Liver (tissue), 8 donors: ENCODE measurements at regions not wholly inside any gene's neighbourhood (a gene's known extent, or its start where the extent isn't known, plus 50 kb on each side); places are given as distances from the start of the nearest gene placed in this dataset.

Source experiments
- DNase-seq: peaks from one replicate; pipeline ENCODE4 v3.0.0-alpha.2; 2017; ENCODE audit warnings: low spot score
- H3K27ac ChIP-seq, 2 donors: one replicate each; pipeline ENCODE4 v1.7.0; 2013; ENCODE audit warnings: inconsistent platforms in 2 of 2, low read length in 2 of 2, control low read depth in 1 of 2, low read depth in 1 of 2, mild to moderate bottlenecking in 1 of 2
- H3K27me3 ChIP-seq, 4 donors: one replicate each; pipeline versions ENCODE4 v1.6.1 to v1.7.0; 2013; ENCODE audit warnings: low read length in 3 of 4, inconsistent platforms in 1 of 4, mild to moderate bottlenecking in 1 of 4, moderate library complexity in 1 of 4; ENCODE audit not compliant: control insufficient read depth in 4 of 4, insufficient read depth in 4 of 4
- H3K36me3 ChIP-seq, 4 donors: one replicate each; pipeline versions ENCODE4 v1.6.1 to v1.7.0; 2013; ENCODE audit warnings: low read length in 3 of 4, mild to moderate bottlenecking in 3 of 4, low read depth in 1 of 4, moderate library complexity in 1 of 4; ENCODE audit not compliant: control insufficient read depth in 4 of 4, insufficient read depth in 3 of 4
- H3K4me1 ChIP-seq, 4 donors: one replicate each; pipeline versions ENCODE4 v1.6.1 to v1.7.0; 2013; ENCODE audit warnings: low read length in 3 of 4, mild to moderate bottlenecking in 3 of 4, moderate library complexity in 1 of 4; ENCODE audit not compliant: control insufficient read depth in 4 of 4, insufficient read depth in 4 of 4
- H3K4me3 ChIP-seq, 3 donors: one replicate each; pipeline versions ENCODE4 v1.6.1 to v1.7.0; 2013; ENCODE audit warnings: low read length in 3 of 3, control low read depth in 1 of 3, low read depth in 1 of 3, mild to moderate bottlenecking in 1 of 3
- H3K9ac ChIP-seq, 2 donors: one replicate each; pipeline ENCODE4 v1.7.0; 2013; ENCODE audit warnings: low read length in 2 of 2, mild to moderate bottlenecking in 2 of 2, moderate library complexity in 2 of 2, control low read depth in 1 of 2, low read depth in 1 of 2
- H3K9me3 ChIP-seq, 4 donors: one replicate each; pipeline versions ENCODE4 v1.6.1 to v1.7.0; 2013; ENCODE audit warnings: low read length in 3 of 4; ENCODE audit not compliant: control insufficient read depth in 4 of 4
- EGR1 ChIP-seq, 2 donors: IDR thresholded peaks; 2 replicates each; pipeline ENCODE4 v1.6.1; 2016 to 2018; ENCODE audit warnings: antibody characterized with exemption in 2 of 2, low read depth in 2 of 2
- FOXA1 ChIP-seq: IDR thresholded peaks from 2 replicates; pipeline ENCODE4 v1.6.1; 2016; ENCODE audit warnings: antibody characterized with exemption
- FOXA2 ChIP-seq: IDR thresholded peaks from 2 replicates; pipeline ENCODE4 v1.6.1; 2016; ENCODE audit warnings: antibody characterized with exemption
- GABPA ChIP-seq, 2 donors: IDR thresholded peaks in 1 of 2; conservative IDR thresholded peaks in 1 of 2; 2 replicates each; pipeline ENCODE4 v1.6.1; 2016; ENCODE audit warnings: antibody characterized with exemption in 2 of 2, mild to moderate bottlenecking in 1 of 2, moderate library complexity in 1 of 2
- HNF4A ChIP-seq, 2 donors: conservative IDR thresholded peaks; 2 replicates each; pipeline ENCODE4 v1.6.1; 2016; ENCODE audit warnings: antibody characterized with exemption in 2 of 2, mild to moderate bottlenecking in 2 of 2
- HNF4G ChIP-seq: IDR thresholded peaks from 2 replicates; pipeline ENCODE4 v1.6.1; 2016; ENCODE audit warnings: antibody characterized with exemption
- JUND ChIP-seq, 2 donors: IDR thresholded peaks; 2 replicates each; pipeline ENCODE4 v1.6.1; 2016; ENCODE audit warnings: antibody characterized with exemption in 2 of 2
- NR2F2 ChIP-seq: IDR thresholded peaks from 2 replicates; pipeline ENCODE4 v1.6.1; 2016; ENCODE audit warnings: antibody characterized with exemption
- RAD21 ChIP-seq, 2 donors: IDR thresholded peaks; 2 replicates each; pipeline ENCODE4 v1.6.1; 2016; ENCODE audit warnings: antibody characterized with exemption in 2 of 2, mild to moderate bottlenecking in 2 of 2
- RXRA ChIP-seq, 2 donors: IDR thresholded peaks; 2 replicates each; pipeline ENCODE4 v1.6.1; 2017 to 2018; ENCODE audit warnings: antibody characterized with exemption in 2 of 2, mild to moderate bottlenecking in 1 of 2
- SP1 ChIP-seq: IDR thresholded peaks from 2 replicates; pipeline ENCODE4 v1.6.1; 2018; ENCODE audit warnings: antibody characterized with exemption, mild to moderate bottlenecking
- TAF1 ChIP-seq: conservative IDR thresholded peaks from 2 replicates; pipeline ENCODE4 v1.6.1; 2016; ENCODE audit warnings: antibody characterized with exemption, mild to moderate bottlenecking
- YY1 ChIP-seq: IDR thresholded peaks from 2 replicates; pipeline ENCODE4 v1.6.1; 2016; ENCODE audit warnings: antibody characterized with exemption, mild to moderate bottlenecking
- WGBS: extraction: QIAGEN DNeasy Blood & Tissue Kit; methylation state at CpG from one replicate; pipeline ENCODE4 v1.1.7; 2013; 5-methylcytosine and 5-hydroxymethylcytosine counted together
- TF ChIP-seq, protein P1 (sequence below): IDR thresholded peaks from 2 replicates; pipeline ENCODE4 v1.6.1; 2016; ENCODE audit warnings: antibody characterized with exemption
- TF ChIP-seq, protein P2 (sequence below): fragments of 150-350 bp; IDR thresholded peaks from 2 replicates; pipeline ENCODE4 v1.5.1; 2017; ENCODE audit warnings: improper control_type of control experiment, low read depth, low read length; ENCODE audit not compliant: missing input control
- TF ChIP-seq, protein P3 (sequence below): IDR thresholded peaks from 2 replicates; pipeline ENCODE4 v1.6.1; 2016; ENCODE audit warnings: antibody characterized with exemption
- TF ChIP-seq, protein P4 (sequence below): IDR thresholded peaks from 2 replicates; pipeline ENCODE4 v1.6.1; 2016; ENCODE audit warnings: antibody characterized with exemption
- TF ChIP-seq, protein P5 (sequence below): IDR thresholded peaks from 2 replicates; pipeline ENCODE4 v1.6.1; 2016; ENCODE audit warnings: antibody characterized with exemption, mild to moderate bottlenecking
- donor health status: healthy.
- donor health status: healthy.
- donor health status: healthy.
- donor health status: healthy.
- donor health status: healthy.

DNA sequence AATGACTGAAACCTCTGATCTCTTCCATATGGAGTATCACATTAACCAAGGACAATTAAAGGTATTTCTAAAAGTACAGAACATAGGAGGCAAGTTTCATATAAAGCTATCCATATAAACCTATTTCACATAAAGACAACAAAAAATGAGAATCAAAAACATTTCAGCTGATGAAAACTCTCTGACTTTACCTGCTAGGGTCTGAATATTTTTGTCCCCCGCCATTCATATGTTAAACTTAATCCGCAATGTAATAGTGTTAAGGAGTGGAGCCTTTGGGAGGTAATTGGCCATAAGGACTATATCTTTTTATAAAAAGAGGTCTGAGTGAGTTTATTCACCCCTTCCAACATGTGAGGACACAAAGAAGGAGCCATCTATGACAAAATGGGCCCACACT is 788.5 kb downstream of the DTWD2 start:
- Histone ChIP-seq H3K9ac (no peak overlapping the region), H3K9me3 (no peaks in the 10 kb centered on the region), H3K27me3 (no peaks in the 10 kb centered on the region), H3K36me3 (no peaks in the 10 kb centered on the region), H3K27ac (no peak overlapping the region), H3K4me1 (peaks cover 0 to 6% (median 2%) of the 10 kb centered on the region in 4 donors), H3K4me3 (no peak overlapping the region)
- no peak for DNase-seq
- no peak for TF ChIP-seq HNF4G
- TF ChIP-seq GABPA (IDR thresholded peaks at IDR 0.05 in 1 of 2, conservative IDR thresholded peaks at IDR 0.05 in 1 of 2): no peak
- TF ChIP-seq NR2F2: no peak
- TF ChIP-seq HNF4A (conservative IDR thresholded peaks at IDR 0.05): no peak
- WGBS: 84% methylated on average over 2 of the region's 2 CpGs

DNA sequence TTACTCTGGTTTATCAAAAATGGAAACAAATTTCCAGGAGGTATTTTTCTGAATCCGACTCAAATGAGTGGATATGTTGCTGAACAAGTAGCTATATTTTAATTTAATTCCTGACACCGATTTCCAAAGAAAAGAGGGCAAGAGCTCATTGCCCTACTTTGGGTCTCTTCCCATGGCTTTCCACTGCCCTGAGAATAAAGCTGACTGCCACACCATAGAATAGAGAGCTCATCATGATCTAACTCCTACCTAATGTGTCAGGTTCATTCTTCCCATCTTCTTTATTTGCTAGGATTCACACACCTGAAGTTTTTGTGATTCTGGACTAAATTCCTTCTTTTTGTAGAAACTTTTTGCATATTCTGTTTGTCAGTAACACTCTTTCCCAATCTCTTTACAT is 792.1 kb downstream of the DTWD2 start:
- Histone ChIP-seq H3K4me1 (peaks cover 0 to 7% (median 3%) of the 10 kb centered on the region in 4 donors), H3K27ac (no peak overlapping the region), H3K9ac (no peak overlapping the region), H3K27me3 (no peaks in the 10 kb centered on the region), H3K4me3 (no peak overlapping the region), H3K9me3 (no peaks in the 10 kb centered on the region), H3K36me3 (no peaks in the 10 kb centered on the region)
- DNase-seq: no peak
- WGBS: 82% methylated on average over 2 of the region's 2 CpGs
- TF ChIP-seq, protein P1, sequence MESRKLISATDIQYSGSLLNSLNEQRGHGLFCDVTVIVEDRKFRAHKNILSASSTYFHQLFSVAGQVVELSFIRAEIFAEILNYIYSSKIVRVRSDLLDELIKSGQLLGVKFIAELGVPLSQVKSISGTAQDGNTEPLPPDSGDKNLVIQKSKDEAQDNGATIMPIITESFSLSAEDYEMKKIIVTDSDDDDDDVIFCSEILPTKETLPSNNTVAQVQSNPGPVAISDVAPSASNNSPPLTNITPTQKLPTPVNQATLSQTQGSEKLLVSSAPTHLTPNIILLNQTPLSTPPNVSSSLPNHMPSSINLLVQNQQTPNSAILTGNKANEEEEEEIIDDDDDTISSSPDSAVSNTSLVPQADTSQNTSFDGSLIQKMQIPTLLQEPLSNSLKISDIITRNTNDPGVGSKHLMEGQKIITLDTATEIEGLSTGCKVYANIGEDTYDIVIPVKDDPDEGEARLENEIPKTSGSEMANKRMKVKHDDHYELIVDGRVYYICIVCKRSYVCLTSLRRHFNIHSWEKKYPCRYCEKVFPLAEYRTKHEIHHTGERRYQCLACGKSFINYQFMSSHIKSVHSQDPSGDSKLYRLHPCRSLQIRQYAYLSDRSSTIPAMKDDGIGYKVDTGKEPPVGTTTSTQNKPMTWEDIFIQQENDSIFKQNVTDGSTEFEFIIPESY: no peak
- TF ChIP-seq GABPA (IDR thresholded peaks at IDR 0.05 in 1 of 2, conservative IDR thresholded peaks at IDR 0.05 in 1 of 2) (no peak), FOXA2 (no peak), SP1 (no peak), HNF4G (no peak), HNF4A (conservative IDR thresholded peaks at IDR 0.05) (no peak), JUND (IDR thresholded peaks at IDR 0.05) (no peak), EGR1 (IDR thresholded peaks at IDR 0.05; ENCODE audit: low read depth in 2 of 2) (no peak), TAF1 (no peak), RXRA (IDR thresholded peaks at IDR 0.05) (no peak), NR2F2 (no peak), FOXA1 (no peak), RAD21 (IDR thresholded peaks at IDR 0.05) (no peak), YY1 (no peak)
- TF ChIP-seq, protein P2, sequence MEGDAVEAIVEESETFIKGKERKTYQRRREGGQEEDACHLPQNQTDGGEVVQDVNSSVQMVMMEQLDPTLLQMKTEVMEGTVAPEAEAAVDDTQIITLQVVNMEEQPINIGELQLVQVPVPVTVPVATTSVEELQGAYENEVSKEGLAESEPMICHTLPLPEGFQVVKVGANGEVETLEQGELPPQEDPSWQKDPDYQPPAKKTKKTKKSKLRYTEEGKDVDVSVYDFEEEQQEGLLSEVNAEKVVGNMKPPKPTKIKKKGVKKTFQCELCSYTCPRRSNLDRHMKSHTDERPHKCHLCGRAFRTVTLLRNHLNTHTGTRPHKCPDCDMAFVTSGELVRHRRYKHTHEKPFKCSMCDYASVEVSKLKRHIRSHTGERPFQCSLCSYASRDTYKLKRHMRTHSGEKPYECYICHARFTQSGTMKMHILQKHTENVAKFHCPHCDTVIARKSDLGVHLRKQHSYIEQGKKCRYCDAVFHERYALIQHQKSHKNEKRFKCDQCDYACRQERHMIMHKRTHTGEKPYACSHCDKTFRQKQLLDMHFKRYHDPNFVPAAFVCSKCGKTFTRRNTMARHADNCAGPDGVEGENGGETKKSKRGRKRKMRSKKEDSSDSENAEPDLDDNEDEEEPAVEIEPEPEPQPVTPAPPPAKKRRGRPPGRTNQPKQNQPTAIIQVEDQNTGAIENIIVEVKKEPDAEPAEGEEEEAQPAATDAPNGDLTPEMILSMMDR: no peak
- TF ChIP-seq, protein P3, sequence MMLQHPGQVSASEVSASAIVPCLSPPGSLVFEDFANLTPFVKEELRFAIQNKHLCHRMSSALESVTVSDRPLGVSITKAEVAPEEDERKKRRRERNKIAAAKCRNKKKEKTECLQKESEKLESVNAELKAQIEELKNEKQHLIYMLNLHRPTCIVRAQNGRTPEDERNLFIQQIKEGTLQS: no peak
- TF ChIP-seq, protein P4, sequence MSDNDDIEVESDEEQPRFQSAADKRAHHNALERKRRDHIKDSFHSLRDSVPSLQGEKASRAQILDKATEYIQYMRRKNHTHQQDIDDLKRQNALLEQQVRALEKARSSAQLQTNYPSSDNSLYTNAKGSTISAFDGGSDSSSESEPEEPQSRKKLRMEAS: no peak
- TF ChIP-seq, protein P5, sequence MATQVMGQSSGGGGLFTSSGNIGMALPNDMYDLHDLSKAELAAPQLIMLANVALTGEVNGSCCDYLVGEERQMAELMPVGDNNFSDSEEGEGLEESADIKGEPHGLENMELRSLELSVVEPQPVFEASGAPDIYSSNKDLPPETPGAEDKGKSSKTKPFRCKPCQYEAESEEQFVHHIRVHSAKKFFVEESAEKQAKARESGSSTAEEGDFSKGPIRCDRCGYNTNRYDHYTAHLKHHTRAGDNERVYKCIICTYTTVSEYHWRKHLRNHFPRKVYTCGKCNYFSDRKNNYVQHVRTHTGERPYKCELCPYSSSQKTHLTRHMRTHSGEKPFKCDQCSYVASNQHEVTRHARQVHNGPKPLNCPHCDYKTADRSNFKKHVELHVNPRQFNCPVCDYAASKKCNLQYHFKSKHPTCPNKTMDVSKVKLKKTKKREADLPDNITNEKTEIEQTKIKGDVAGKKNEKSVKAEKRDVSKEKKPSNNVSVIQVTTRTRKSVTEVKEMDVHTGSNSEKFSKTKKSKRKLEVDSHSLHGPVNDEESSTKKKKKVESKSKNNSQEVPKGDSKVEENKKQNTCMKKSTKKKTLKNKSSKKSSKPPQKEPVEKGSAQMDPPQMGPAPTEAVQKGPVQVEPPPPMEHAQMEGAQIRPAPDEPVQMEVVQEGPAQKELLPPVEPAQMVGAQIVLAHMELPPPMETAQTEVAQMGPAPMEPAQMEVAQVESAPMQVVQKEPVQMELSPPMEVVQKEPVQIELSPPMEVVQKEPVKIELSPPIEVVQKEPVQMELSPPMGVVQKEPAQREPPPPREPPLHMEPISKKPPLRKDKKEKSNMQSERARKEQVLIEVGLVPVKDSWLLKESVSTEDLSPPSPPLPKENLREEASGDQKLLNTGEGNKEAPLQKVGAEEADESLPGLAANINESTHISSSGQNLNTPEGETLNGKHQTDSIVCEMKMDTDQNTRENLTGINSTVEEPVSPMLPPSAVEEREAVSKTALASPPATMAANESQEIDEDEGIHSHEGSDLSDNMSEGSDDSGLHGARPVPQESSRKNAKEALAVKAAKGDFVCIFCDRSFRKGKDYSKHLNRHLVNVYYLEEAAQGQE: no peak
